Sciatic nerve (tissue), 2 donors: ENCODE measurements at regions not wholly inside any gene's neighbourhood (a gene's known extent, or its start where the extent isn't known, plus 50 kb on each side); places are given as distances from the start of the nearest gene placed in this dataset.
A peak's percentile ranks its signal among the peaks of the same experiment; 100 is the strongest.

ENCODE experiments used
- ATAC-seq: fragments of 200-7000 bp; cut with Tn5 transposase; one replicate; pipeline ENCODE4 v1.9.1; 2020; ENCODE audit warnings: mild to moderate bottlenecking, moderate library complexity
- DNase-seq: peaks from one replicate; pipeline ENCODE4 v3.0.0-alpha.2; 2020; ENCODE audit warnings: low spot score
- intact Hi-C: fragments of 100-400 bp; cut with DNase I; formaldehyde crosslinking; loops from one replicate; pipeline ENCODE4 v1.14.2; 2022
- donor health status: DM: no; HTN: no; CAD: no.
- donor health status: DM: no; HTN: no; CAD: no.

GRCh38 chr2:176581557-176582165 lies 312.4 kb downstream of the MTX2 start:
- DNase-seq (no peak), ATAC-seq (no peak)
- intact Hi-C loops, result no loop called here

- DNase-seq (no peak), ATAC-seq (no peak)
- intact Hi-C loops, result no loop called here
Measured at GRCh38 chr2:176582176-176582575, 312.9 kb downstream of the MTX2 start.

GRCh38 chr2:176582990-176583481 lies 313.8 kb downstream of the MTX2 start:
- DNase-seq (no peak), ATAC-seq (peak; percentile 86)
- intact Hi-C loops, result no loop called here

DNA sequence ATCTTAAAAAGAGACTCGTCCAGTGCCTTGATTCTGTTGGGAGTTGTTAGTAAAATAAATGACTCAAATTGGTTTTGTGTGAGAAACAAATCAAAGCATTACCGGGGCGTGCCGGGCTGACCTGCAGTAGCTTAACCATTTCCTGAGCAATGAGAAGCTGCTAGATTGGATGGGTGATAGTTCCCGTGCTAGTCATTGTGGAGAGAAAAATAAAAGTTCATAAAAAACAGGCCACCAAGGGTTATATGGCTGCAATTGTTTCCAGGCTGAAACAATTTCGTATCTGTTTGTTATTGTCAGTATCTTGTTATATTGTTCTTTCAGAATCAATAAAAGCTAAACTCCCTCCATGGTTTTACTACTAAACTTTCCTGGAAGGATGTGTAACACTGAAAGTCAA lies 314.4 kb downstream of the MTX2 start:
- ATAC-seq (no peak), DNase-seq (no peak)
- intact Hi-C loops, result no loop called here

- no peak for DNase-seq
- intact Hi-C loops, result no loop called here
- no peak for ATAC-seq
Measured at GRCh38 chr2:176584333-176584732, 315.1 kb downstream of the MTX2 start.

DNA sequence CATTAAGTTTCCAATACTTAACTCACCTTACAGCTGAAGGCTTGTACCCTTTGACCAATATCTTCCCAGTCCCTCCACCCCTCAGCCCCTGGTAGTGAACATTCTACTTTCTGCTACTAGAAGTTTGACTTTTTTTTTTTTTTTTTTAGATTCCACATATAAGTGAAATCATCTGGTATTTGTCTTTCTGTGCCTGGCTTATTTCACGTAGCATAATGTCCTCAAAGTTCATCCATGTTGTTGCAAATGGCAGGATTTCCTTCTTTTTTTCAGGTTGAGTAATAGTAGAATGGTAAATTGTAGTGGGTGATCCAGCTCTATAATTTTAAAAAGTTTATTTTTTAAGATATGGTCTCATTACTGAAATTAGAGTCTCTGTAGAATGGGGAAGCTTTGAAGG lies 316.0 kb downstream of the MTX2 start:
- no peak for ATAC-seq
- intact Hi-C loops, result no loop called here
- DNase-seq, result no peak

DNA sequence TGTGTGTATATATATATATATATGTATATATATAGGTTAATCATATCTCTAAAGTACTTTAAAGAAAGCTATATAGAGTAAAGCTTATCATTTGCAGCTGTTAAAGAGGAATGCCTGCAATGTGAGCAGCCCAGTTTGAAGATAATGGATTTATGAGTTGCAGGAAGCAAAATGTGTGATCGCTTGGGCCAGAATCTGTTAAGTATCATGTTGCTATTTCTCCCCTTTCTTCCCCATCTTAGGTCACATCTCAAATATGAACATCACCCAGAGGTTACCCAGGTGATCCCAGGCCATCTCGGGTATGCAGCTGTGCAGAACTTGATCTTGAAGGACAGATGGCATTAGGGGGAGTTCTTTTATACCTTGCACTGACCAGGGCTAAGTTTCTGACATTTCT lies 316.5 kb downstream of the MTX2 start:
- intact Hi-C loops, result no loop called here
- DNase-seq (no peak), ATAC-seq (no peak)

DNA sequence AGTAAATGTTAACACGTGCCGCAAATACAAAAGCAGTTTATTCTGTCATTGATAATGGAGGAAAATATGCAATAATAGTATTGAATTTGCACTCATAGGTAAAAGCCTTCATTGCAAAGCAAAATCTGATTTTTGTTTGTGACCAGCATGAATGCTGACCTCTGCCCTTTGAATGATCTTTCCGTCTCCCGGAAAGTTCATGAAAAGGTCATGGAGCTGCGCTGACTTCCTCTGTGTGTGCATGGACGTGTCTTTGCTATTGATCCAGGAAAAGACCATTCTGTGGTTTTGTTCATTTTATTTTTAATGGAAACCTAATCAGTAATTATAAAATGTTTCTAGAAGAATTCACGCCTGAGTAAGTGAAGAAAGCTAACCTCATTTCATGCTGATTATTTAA lies 320.0 kb downstream of the MTX2 start:
- DNase-seq (no peak), ATAC-seq (no peak)
- intact Hi-C loops, result no loop called here

DNA sequence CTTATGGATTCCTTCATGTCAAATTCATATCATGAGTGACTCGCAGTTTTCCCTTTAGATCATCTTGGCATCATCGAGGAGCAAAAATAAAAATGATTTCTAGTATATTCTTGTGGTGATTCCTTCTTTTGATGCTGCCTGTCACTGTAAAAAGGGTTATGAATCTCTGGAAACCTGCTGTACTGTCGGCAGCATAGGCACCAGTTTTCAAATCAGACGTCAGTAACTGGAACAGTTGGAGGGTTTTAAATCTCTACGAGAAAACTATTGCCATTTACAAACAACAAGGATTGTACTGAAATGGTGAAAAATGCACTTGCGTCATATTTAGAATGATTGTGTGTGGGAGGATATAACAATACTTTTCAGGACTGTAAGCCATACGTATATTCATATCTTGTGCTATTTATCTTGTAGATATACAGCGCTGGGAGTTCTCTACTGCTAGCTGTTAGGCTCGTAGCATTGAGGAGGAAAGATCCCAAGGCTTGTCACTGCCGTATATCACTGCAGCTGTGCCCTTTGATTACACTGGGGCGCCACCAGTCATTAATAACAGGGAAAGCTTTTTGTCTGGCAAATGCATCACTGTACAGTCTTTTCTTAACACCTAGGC lies 320.7 kb downstream of the MTX2 start:
- intact Hi-C loops, result no loop called here
- no peak for DNase-seq
- ATAC-seq, result no peak

DNA sequence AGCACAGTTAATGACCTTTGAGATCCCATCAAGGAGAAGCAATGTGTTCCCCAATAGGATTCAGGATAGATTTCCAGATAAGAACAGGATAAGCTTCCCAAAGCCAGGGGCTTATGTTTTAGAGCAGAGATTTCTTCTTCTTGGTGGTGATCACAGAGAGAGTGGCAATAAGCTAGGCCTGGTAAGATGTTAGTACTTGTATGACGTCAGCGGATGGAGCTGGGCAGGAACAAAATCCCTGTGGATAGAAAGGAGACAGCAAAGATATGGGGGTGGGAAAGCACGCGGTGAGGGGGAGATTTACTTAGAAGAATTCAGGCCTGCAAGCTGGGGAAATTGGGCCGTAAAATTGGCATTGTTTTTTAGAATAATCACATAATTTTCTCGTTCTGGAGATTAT lies 323.0 kb downstream of the MTX2 start:
- intact Hi-C loops, result no loop called here
- DNase-seq (no peak), ATAC-seq (no peak)

GRCh38 chr2:176595986-176596385 lies 326.7 kb downstream of the MTX2 start:
- DNase-seq (no peak), ATAC-seq (no peak)
- intact Hi-C loops, result no loop called here

- DNase-seq, result no peak
- intact Hi-C loops, result no loop called here
- no peak for ATAC-seq
Measured at GRCh38 chr2:176597916-176598315, 328.7 kb downstream of the MTX2 start.

- no peak for DNase-seq
- ATAC-seq, result no peak
- intact Hi-C loops, result no loop called here
Measured at GRCh38 chr2:176598351-176598750, 329.1 kb downstream of the MTX2 start.

- no peak for ATAC-seq
Measured at GRCh38 chr2:176599796-176600485, 330.7 kb downstream of the MTX2 start.

DNA sequence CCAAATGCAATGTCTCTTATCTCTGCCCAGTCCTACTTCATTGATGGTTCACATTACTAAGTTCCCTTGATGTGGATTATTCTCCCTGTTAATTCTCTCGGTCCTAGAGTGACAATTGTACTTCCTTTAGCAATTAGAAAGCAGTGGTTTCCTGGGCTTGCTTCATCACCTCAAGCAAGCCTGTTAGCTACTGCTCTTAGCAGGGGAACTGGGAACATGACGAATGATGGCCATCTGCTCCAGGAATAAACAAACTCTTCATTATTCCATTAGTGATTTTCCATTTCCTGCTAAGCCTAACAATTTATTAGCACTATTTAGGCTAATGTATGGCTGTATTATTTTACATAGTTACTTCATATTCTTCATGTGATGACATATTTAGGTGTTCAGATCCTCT lies 331.8 kb downstream of the MTX2 start:
- intact Hi-C loops, result no loop called here
- no peak for DNase-seq
- ATAC-seq, result no peak

More at GRCh38 chr2:176599796-176600485, 330.7 kb downstream of the MTX2 start:
- intact Hi-C loops, result no loop called here
- no peak for DNase-seq

GRCh38 chr2:176612036-176612435 lies 342.8 kb downstream of the MTX2 start:
- intact Hi-C loops, result no loop called here
- ATAC-seq (no peak), DNase-seq (no peak)

GRCh38 chr2:176612736-176613135 lies 343.5 kb downstream of the MTX2 start:
- intact Hi-C loops, result no loop called here
- ATAC-seq, result no peak
- no peak for DNase-seq

GRCh38 chr2:176613323-176613987 lies 344.2 kb downstream of the MTX2 start:
- no peak for ATAC-seq
- intact Hi-C loops, result no loop called here

GRCh38 chr2:176614049-176614448 lies 344.8 kb downstream of the MTX2 start:
- DNase-seq (no peak), ATAC-seq (no peak)
- intact Hi-C loops, result no loop called here

More at GRCh38 chr2:176613323-176613987, 344.2 kb downstream of the MTX2 start:
- DNase-seq, result no peak

DNA sequence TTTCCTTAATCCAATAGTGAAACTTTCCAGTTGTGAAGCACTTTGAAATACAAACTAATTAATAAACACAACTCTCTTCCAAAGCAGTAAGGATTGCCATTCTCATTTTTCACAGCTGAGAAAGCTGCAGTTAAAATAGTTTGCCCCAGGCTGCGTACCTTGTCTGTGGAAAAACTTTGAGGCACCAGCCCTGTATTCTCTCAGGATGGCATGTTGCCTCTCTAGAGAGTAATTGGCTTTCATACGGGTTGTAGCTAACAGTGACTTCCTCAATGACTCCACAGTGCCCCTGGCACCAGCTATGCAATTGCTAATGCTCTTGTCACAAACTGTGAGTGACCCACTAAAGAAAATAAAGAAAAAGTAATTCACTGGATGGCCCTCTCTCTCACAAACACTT lies 345.7 kb downstream of the MTX2 start:
- DNase-seq, result no peak
- no peak for ATAC-seq
- intact Hi-C loops, result no loop called here
